GM23338 (cell line): ENCODE measurements at regions not wholly inside any gene's neighbourhood (a gene's known extent, or its start where the extent isn't known, plus 50 kb on each side); places are given as distances from the start of the nearest gene placed in this dataset.

ENCODE experiments used
- CREB1 ChIP-seq: fragments of 250-450 bp; sonication (Bioruptor Pico); IDR thresholded peaks from 2 replicates; pipeline ENCODE4 v1.5.0; 2020; ENCODE audit warnings: low read depth, mild to moderate bottlenecking, moderate library complexity
- EZH2 ChIP-seq: fragments of 200-600 bp; sonication (generic); IDR thresholded peaks from one replicate; pipeline ENCODE4 v1.8.0; 2017; ENCODE audit warnings: antibody characterized with exemption, mild to moderate bottlenecking, low read depth; ENCODE audit not compliant: unreplicated experiment
- EZH2phosphoT487 ChIP-seq: fragments of 200-600 bp; sonication (generic); IDR thresholded peaks from one replicate; pipeline ENCODE4 v1.8.1; 2018; ENCODE audit warnings: antibody characterized with exemption; ENCODE audit not compliant: unreplicated experiment
- JUNB ChIP-seq: IDR thresholded peaks from one replicate; pipeline ENCODE4 v1.6.1; 2016; ENCODE audit warnings: antibody characterized with exemption; ENCODE audit not compliant: unreplicated experiment
- POLR2AphosphoS5 ChIP-seq: IDR thresholded peaks from 2 replicates; pipeline ENCODE4 v1.6.1; 2016; ENCODE audit warnings: antibody characterized with exemption, low read depth
- REST ChIP-seq: IDR thresholded peaks from one replicate; pipeline ENCODE4 v1.6.1; 2018; ENCODE audit warnings: antibody characterized with exemption; ENCODE audit not compliant: unreplicated experiment
- ZNF114 ChIP-seq: fragments of 250-450 bp; sonication (Bioruptor Pico); IDR thresholded peaks from 2 replicates; pipeline ENCODE4 v1.5.0; 2020; ENCODE audit warnings: mild to moderate bottlenecking, moderate library complexity
- ZNF331 ChIP-seq: fragments of 250-450 bp; sonication (Bioruptor Pico); IDR thresholded peaks from 2 replicates; pipeline ENCODE4 v1.5.0; 2020; ENCODE audit warnings: low read depth, mild to moderate bottlenecking, moderate library complexity
- TF ChIP-seq, protein P1 (sequence below), 2 experiments: fragments of 200-600 bp in 1 of 2; sonication (generic) in 1 of 2; conservative IDR thresholded peaks; 2 replicates each; pipeline versions ENCODE4 v1.5.1 to v1.6.1; 2016 to 2017; ENCODE audit warnings: antibody characterized with exemption in 2 of 2, low read depth in 2 of 2, mild to moderate bottlenecking in 2 of 2, moderate library complexity in 1 of 2
- TF ChIP-seq, protein P2 (sequence below): IDR thresholded peaks from 2 replicates; pipeline ENCODE4 v1.6.1; 2016; ENCODE audit warnings: antibody characterized with exemption

GRCh38 chr4:45865781-45866180 is 258.1 kb downstream of the GABRG1 start:
- TF ChIP-seq POLR2AphosphoS5 (no peak), REST (no peak), EZH2 (no peak), JUNB (no peak), CREB1 (CRISPR knock-in tag) (no peak), EZH2phosphoT487 (no peak), ZNF114 (CRISPR knock-in tag) (no peak), ZNF331 (CRISPR knock-in tag) (no peak)
- TF ChIP-seq, protein P1, sequence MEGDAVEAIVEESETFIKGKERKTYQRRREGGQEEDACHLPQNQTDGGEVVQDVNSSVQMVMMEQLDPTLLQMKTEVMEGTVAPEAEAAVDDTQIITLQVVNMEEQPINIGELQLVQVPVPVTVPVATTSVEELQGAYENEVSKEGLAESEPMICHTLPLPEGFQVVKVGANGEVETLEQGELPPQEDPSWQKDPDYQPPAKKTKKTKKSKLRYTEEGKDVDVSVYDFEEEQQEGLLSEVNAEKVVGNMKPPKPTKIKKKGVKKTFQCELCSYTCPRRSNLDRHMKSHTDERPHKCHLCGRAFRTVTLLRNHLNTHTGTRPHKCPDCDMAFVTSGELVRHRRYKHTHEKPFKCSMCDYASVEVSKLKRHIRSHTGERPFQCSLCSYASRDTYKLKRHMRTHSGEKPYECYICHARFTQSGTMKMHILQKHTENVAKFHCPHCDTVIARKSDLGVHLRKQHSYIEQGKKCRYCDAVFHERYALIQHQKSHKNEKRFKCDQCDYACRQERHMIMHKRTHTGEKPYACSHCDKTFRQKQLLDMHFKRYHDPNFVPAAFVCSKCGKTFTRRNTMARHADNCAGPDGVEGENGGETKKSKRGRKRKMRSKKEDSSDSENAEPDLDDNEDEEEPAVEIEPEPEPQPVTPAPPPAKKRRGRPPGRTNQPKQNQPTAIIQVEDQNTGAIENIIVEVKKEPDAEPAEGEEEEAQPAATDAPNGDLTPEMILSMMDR (conservative IDR thresholded peaks at IDR 0.05; ENCODE audit: low read depth in 2 of 2): no peak
- TF ChIP-seq, protein P2, sequence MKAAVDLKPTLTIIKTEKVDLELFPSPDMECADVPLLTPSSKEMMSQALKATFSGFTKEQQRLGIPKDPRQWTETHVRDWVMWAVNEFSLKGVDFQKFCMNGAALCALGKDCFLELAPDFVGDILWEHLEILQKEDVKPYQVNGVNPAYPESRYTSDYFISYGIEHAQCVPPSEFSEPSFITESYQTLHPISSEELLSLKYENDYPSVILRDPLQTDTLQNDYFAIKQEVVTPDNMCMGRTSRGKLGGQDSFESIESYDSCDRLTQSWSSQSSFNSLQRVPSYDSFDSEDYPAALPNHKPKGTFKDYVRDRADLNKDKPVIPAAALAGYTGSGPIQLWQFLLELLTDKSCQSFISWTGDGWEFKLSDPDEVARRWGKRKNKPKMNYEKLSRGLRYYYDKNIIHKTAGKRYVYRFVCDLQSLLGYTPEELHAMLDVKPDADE: no peak
